IPS-15b (cell line): ENCODE measurements at regions not wholly inside any gene's neighbourhood (a gene's known extent, or its start where the extent isn't known, plus 50 kb on each side); places are given as distances from the start of the nearest gene placed in this dataset.

ENCODE experiments used
- H3K27me3 ChIP-seq: one replicate; pipeline ENCODE4 v1.6.1; 2013; ENCODE audit warnings: low read length; ENCODE audit not compliant: control insufficient read depth, insufficient read depth
- H3K36me3 ChIP-seq: one replicate; pipeline ENCODE4 v1.6.1; 2013; ENCODE audit warnings: low read length; ENCODE audit not compliant: control insufficient read depth, insufficient read depth
- H3K4me1 ChIP-seq: one replicate; pipeline ENCODE4 v1.6.1; 2013; ENCODE audit warnings: mild to moderate bottlenecking, low read length; ENCODE audit not compliant: control insufficient read depth, insufficient read depth
- H3K4me3 ChIP-seq: one replicate; pipeline ENCODE4 v1.5.1; 2013; ENCODE audit warnings: low read depth, low read length
- H3K9ac ChIP-seq: one replicate; pipeline ENCODE4 v1.6.1; 2013; ENCODE audit warnings: low read depth, mild to moderate bottlenecking, low read length
- H3K9me3 ChIP-seq: one replicate; pipeline ENCODE4 v1.6.1; 2013; ENCODE audit warnings: mild to moderate bottlenecking, low read length; ENCODE audit not compliant: control insufficient read depth, insufficient read depth

DNA sequence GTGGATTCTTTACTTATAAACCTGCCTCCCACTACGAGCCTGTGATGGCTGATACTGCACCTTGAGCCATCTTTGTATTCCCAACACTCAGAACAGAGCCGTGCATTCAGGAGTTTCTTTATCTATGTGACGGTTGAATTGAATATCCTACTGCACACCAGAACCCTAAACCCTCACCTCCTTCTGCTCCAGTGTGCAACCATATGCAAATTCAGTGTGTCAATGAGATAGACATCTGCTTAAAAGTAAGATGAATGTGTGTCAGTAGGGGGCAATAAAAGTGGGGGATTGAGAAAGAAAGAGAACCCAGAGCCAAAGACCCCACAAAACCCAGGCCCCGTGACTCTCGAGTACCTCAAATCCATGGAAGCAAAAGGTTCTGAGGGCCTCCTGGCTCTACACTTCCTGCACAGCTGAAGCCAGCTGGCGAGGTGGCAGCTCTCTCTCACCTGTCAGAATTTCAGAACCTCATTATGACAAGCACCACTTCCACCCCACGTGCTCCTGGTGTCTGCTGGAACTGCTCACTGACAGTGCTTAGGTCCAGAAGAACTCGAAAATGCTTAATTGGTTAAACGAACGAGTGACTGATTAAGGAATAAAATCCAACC is 143.3 kb upstream of the GPR26 start:
- Histone ChIP-seq H3K9ac (no peak overlapping the region), H3K9me3 (no peaks in the 10 kb centered on the region), H3K36me3 (no peaks in the 10 kb centered on the region), H3K4me1 (no peaks in the 10 kb centered on the region), H3K4me3 (no peak overlapping the region), H3K27me3 (no peaks in the 10 kb centered on the region)

DNA sequence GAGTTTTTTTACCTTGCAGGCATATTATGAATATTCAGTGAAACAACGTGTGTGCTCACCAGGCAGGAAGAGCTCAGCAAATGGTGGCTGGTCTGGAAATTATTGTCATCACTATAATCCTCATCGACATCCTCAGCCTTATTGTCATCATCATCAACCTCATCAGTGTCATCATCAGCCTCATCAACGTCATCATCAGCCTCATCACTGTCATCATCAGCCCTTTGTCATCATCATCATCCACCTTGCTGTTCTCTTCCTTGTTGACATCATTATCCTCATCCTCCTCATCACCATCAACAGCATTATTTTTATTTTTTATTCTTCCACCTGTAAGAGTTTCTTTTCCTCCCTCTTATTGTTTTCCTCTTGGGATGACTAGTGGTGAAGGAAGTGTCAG is 142.3 kb upstream of the GPR26 start:
- Histone ChIP-seq H3K36me3 (no peaks in the 10 kb centered on the region), H3K4me3 (no peak overlapping the region), H3K27me3 (no peaks in the 10 kb centered on the region), H3K9me3 (no peaks in the 10 kb centered on the region), H3K4me1 (no peaks in the 10 kb centered on the region), H3K9ac (no peak overlapping the region)

DNA sequence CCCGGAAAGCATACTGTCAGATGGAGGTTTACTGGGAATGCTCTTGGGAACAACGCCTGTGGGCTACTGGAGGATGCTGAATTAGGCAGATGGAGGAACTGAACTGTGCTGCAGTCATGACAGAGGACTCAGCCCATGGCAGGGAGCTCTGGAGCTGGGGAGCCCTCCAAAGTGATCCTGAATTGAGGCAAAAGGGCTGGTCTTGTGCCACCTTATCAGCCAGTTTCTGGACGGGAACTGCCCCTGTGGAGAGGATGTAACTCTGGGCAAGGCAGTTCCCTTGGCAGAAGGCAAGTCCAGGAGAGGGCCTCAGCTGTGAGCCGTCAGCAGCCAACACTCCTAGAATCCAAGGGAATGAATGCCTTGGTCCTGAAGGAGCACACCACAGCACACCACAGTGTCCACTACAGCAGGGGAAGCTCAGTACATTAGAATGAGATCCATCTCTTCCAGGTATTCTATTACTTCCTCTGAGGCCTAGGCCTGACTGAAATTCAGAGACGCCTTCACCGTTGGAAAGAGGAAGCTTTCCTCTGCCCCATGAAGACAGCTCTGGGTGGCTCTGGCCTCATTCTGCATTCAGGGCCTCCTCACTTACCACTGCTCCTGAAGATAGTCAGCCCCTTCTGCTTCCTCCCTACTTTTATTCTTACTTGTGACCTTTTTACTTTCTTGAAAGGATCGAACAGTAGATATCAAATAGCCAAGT is 139.6 kb upstream of the GPR26 start:
- H3K9me3 ChIP-seq: no peaks in the 10 kb centered on the region
- no peak overlapping the region for H3K4me3 ChIP-seq
- no peaks in the 10 kb centered on the region for H3K27me3 ChIP-seq
- H3K4me1 ChIP-seq: no peaks in the 10 kb centered on the region
- H3K36me3 ChIP-seq: no peaks in the 10 kb centered on the region
- no peak overlapping the region for H3K9ac ChIP-seq

DNA sequence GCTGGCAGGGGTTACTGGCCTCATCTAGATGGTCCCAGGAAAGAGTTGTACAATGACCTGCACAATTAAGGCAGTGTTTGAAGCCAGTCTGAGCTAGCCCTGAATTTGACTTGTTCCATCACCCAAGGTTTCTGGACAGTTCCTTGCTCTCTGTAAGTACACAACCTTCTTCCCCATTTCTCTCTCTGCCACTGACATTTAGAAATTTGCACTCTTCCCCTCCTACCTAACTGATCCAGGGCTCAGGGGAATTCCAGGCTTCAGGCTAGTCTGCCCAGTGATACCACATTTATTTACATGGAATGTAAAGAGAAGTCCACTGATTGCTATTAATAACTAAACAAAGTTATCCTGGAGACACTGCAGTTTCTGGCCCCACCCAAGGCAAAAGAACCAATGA is 139.0 kb upstream of the GPR26 start:
- no peaks in the 10 kb centered on the region for H3K27me3 ChIP-seq
- H3K9me3 ChIP-seq: no peaks in the 10 kb centered on the region
- H3K36me3 ChIP-seq: no peaks in the 10 kb centered on the region
- H3K9ac ChIP-seq: no peak overlapping the region
- H3K4me1 ChIP-seq: no peaks in the 10 kb centered on the region
- H3K4me3 ChIP-seq: no peak overlapping the region

DNA sequence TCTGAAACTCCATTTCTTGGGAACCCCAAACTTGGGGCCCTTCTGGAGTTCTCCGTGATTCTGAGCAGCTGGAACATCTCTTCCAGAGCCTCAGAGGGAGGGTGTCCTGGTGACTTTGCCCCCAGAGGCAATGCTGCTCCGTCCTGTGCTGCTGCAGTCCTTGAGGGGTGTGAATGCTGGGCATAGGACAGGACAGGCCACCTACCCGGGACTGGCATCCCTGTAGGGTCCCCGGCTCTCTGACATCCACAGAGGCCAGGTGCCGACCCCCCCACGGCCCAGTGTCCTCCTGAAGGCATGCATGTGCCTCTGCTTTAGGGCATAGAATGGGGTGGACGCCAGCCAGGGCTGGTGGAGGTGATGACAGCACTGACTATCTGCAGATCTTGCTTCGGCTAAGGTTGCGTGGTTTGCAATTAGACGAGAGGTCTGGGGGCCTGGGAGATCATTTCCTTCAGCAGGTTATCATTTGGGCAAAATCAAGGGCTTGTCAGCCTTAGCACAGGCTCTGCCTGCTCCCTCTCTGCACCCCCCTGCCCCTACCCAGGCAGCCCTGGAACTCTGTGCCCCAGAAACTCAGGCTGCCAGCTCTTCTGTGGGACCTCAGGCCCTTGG is 136.9 kb upstream of the GPR26 start:
- Histone ChIP-seq H3K27me3 (no peaks in the 10 kb centered on the region), H3K4me3 (no peak overlapping the region), H3K9me3 (no peaks in the 10 kb centered on the region), H3K36me3 (no peaks in the 10 kb centered on the region), H3K9ac (no peak overlapping the region), H3K4me1 (no peaks in the 10 kb centered on the region)

DNA sequence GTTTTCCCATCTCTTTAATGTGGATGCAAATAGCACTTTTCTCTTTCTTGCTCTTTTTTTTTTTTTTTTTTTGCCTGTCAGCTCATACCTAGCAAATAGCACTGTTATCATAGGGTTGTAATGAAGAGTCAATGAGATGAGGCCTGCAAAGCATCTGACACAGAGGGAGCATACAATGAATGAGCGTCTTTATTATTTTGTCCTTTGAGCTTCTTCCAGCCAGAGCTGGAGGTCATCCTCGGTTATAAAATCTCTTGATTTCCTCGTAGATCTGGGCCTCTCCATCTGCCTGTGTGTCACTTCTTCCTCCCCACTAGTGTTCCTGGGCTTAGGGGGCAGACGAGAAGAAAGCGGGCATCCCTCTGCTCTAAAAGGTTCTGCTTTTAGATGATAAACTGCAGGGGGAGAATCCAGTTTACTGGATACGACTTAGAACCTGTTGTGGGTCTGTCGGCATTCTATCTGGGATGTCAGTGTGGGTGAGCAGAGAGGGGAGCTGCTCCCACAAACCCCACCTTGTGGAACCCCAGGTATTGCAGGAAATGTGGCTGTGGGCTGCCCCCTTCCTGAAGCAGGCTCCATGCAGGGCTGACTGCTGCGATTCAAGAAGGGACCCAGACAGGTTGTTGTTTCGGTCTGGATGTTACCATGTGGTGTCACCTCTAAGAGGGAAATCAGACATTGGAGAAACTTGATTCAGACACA is 135.8 kb upstream of the GPR26 start:
- H3K9ac ChIP-seq: no peak overlapping the region
- H3K4me1 ChIP-seq: no peaks in the 10 kb centered on the region
- no peaks in the 10 kb centered on the region for H3K27me3 ChIP-seq
- no peak overlapping the region for H3K4me3 ChIP-seq
- H3K9me3 ChIP-seq: no peaks in the 10 kb centered on the region
- H3K36me3 ChIP-seq: no peaks in the 10 kb centered on the region

DNA sequence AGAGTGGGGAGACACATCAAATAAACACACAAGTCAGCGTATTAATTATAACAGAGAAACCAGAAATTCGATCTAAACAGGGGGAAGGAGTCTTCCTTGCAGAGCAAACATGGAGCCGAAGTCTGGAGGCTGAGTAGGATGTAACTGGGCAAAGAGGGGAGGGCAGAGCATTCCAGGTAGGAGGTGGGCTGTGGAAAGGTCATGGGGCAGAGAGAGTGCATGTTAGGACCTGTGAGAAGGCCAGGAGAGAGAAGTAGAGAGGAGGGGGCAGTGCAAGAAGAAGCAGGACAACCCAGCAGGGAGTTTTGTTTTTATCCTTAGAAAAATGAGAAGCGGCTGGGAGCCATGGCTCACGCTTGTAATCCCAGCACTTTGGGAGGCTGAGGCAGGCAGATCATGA is 130.8 kb upstream of the GPR26 start:
- no peaks in the 10 kb centered on the region for H3K36me3 ChIP-seq
- no peaks in the 10 kb centered on the region for H3K9me3 ChIP-seq
- H3K4me1 ChIP-seq: peaks cover 8% of the 10 kb centered on the region
- no peak overlapping the region for H3K4me3 ChIP-seq
- no peak overlapping the region for H3K9ac ChIP-seq
- H3K27me3 ChIP-seq: no peaks in the 10 kb centered on the region

DNA sequence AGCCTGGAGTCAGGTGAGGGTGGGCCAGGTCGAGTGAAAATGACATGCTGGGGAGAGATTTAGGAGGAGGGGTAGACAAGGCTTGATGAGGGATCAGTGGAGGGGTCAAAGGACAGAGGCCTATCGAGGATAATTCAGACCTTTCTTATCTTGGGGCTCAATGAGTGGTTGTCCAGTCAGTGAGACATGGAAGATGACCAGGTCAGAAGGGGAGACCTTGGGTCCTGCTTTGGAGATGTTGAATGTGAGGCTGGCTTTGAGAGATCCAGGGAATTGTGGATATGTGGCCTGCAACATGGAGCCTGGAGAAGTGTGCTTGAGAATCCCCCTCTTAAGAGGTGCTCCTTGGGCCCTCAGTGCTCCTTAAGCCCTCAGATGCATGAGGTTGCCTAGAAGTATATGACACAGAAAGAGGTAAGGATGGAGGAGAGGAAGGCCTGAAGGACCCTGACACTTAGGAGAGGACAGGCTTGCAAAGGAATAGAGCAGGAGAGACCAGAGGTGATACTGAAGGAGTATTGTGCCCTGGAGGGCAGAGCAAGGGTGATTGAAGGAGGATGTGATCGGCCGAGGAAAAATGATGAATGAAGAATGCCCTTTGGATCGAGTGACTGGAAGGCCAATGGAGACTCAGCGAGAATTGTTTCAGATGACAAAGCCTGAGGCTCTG is 129.8 kb upstream of the GPR26 start:
- Histone ChIP-seq H3K27me3 (no peaks in the 10 kb centered on the region), H3K9me3 (no peaks in the 10 kb centered on the region), H3K36me3 (no peaks in the 10 kb centered on the region), H3K4me3 (no peak overlapping the region), H3K4me1 (peaks cover 8% of the 10 kb centered on the region), H3K9ac (no peak overlapping the region)

DNA sequence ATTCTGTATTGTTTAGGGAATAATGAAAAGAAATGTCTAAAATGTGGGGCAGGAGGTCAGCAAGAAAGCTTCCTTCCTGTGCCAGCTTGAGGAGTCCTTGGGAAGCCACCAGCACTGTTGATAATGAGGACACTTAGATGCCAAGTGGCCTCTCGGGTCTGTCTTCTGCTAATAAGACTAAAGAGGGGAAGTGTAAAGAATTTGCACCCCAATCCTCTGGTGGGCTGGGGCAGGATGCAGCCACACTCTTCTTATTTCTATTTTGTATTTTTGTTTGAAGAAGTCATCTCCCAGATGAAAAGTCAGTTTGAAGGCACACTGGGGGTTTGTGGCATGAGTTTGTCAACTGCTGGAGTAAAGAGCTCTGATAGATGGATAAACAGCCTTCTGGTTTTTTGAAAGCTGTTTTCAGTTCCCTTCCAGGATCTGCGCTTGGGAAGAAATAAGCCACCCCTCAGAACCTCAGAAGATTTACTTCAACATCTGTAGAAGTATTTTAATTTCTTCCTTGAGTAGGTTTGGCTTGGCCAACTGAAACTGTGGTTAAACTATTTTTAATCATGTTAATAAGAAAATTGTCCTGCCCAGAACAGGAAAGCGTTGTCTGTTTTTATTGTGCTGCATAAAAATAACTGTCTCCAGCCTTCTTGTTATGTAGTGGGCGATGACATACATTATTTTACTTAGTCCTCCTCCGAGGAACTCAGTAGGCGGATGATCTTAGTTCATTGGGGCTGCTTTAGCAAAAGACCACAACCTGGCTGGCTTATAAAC is 128.8 kb upstream of the GPR26 start:
- H3K4me1 ChIP-seq: peaks cover 8% of the 10 kb centered on the region
- no peaks in the 10 kb centered on the region for H3K36me3 ChIP-seq
- H3K9me3 ChIP-seq: no peaks in the 10 kb centered on the region
- no peak overlapping the region for H3K4me3 ChIP-seq
- H3K27me3 ChIP-seq: no peaks in the 10 kb centered on the region
- no peak overlapping the region for H3K9ac ChIP-seq

DNA sequence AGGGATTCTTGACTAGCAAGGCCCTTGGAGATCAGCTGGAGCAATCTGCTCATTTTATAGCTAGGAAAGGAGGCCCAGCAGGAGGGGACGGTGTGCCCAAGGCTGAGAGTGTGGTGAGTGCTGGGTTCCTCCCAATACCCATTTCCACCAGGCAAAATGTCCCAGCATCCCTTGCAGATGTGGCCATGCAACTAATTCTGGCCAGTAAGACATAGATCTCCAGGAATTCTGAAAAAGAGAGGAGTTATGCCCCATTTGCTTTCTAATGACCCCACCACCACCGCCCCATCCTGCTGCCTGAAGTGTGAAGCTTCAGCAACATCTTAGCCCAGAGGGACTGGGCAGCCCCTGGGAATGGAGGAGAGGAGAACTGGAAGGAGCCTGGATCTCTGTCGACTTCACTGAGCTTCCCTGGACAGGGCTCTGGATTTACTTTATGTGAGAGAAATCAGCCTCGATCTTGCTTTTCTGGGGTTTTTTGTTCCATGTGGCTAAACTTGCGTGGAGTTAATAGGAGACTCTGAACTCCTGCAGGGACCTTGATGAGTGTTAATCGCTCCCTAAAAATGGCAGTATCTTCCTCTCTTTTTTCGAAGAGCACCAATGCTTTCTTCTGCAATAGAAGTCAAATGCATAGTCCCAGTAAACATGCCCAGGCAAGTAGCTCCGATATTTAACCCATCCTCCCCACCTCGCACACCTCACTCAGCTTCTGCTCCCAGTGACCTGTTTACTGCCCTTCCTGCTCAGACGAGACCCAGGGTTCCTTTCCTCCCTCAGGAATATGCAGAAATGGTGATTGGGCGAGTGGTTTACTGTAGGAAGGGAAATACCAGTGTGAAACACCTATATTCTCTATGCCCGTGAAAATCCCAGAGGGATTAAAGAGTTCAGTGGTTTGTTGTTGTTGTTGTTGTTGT is 127.5 kb upstream of the GPR26 start:
- Histone ChIP-seq H3K36me3 (no peaks in the 10 kb centered on the region), H3K27me3 (no peaks in the 10 kb centered on the region), H3K9ac (no peak overlapping the region), H3K4me3 (no peak overlapping the region), H3K4me1 (peaks cover 8% of the 10 kb centered on the region), H3K9me3 (no peaks in the 10 kb centered on the region)
